Midbrain (tissue), 1 donor: ENCODE measurements at regions not wholly inside any gene's neighbourhood (a gene's known extent, or its start where the extent isn't known, plus 50 kb on each side); places are given as distances from the start of the nearest gene placed in this dataset.
A peak's percentile ranks its signal among the peaks of the same experiment; 100 is the strongest.

ENCODE experiments used
- DNase-seq: peaks from one replicate; lab custom pipeline; 2025; lab: John Stamatoyannopoulos, UW

DNA sequence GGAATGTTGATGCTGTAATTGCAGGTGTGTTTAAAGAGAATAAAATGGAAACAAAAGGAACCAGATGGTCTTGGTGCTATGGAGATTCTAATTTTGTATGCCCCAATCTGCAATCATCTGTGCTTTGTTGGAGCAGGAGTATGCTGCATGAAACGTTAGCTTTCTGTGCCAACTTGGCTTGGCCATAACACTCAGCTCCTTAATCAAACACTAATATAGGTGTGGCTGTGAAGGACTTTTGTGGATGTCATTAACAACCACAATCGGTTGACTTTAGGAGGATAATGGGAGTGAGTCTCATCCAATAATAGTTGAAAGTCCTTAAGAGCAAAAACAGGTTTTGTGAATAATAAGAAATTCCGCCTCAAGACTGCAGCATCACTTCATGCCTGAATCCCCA, 399.2 kb downstream of the NLGN4X start:
- no peak for DNase-seq

GRCh38 chrX:5829060-5829459, 399.6 kb downstream of the NLGN4X start:
- DNase-seq, result no peak

GRCh38 chrX:5823903-5824302, 404.8 kb downstream of the NLGN4X start:
- DNase-seq, result peak; percentile 1

DNA sequence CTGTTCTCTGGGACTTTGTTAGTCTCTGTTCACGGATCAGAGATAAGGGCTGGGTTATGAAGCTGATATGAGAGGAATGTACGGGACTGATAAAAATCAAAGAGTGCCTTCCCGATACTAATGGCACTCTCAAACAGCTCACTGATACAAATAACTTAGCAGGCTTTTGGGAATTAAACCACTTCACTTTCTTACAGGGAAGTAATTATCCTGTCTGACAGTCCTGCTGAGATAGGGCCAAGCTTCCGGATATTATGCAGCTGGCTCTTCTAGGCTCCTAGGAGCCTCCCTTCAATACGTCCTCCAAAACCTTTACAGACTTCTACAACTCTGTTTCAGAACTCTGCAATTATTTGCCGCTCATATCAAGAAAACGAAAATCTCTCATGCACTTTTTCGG, 418.0 kb downstream of the NLGN4X start:
- no peak for DNase-seq

DNA sequence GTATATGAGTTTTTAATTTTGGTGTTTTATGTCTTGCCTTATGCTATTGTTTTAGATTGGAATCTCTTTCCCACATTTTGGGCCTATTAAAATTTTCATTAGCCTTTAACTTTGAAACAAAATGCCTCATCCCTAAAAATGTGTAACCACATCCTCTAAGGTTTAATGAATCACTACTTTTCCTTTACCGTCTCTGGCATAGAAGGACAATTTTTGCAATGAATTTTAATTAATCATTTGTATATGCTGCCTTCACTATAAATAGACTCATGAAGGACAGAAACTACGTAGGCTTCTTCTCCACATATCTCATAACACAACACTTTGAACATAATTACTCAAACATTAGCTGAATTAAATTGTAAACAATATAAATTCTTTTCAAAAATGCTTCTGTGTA, 421.5 kb downstream of the NLGN4X start:
- DNase-seq, result no peak

DNA sequence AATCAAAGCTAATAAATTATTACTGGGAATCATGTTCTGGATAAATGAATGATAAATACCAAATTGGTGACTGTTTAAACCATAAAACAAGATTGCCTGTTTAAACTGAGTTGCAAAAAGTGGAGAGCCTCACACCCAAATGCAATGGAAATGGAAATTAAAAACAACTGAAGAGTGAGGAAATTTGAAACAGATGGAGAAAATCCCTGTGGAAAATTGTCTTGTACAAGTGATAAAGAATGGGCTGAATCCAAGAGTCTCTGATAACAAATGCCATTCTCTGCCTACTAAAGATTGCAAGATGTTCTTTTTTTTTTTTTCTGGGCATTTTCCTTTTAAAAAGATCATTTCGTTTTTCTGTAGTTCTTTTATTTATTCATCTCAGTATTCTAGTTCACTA, 426.3 kb downstream of the NLGN4X start:
- no peak for DNase-seq

- no peak for DNase-seq
Observed at GRCh38 chrX:5791721-5792120, 436.9 kb downstream of the NLGN4X start.

DNA sequence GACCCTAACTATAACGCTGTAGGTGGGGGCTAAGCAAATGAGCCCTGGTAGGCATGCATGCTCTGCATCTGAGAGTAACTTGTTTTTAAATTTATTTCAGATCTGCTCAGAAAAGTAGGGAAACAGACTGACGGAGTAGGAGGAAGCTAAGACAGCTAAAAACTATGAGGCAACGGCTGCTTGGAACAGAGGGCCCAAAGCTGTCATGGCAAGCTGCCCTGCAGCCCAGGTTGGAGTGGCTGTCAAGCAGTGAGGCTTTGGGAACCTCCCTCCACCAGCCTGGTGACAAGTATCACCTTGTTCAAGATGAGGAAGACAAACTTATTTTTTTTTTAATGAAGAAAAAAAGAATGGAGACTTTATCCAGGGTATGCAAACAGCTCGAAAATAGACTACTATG, 439.8 kb downstream of the NLGN4X start:
- no peak for DNase-seq

DNA sequence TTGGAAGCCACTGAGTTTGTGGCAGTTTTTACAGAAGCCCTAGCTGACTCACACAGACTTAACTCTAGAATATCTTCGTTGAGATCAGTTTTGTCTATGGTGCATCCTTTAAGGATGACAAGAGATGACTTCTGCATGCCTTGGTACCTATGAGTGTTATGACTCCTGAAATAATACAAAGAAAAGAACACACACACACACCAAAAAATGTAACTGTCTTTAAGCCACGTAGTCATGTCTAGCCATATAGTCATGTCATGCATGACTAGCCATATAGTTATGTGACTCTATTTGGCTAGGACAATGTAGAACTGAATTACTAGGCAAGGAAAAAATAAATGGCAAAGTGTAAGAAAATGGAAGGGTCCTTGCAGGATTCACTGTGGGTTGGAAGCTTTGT, 447.8 kb downstream of the NLGN4X start:
- DNase-seq, result no peak

DNA sequence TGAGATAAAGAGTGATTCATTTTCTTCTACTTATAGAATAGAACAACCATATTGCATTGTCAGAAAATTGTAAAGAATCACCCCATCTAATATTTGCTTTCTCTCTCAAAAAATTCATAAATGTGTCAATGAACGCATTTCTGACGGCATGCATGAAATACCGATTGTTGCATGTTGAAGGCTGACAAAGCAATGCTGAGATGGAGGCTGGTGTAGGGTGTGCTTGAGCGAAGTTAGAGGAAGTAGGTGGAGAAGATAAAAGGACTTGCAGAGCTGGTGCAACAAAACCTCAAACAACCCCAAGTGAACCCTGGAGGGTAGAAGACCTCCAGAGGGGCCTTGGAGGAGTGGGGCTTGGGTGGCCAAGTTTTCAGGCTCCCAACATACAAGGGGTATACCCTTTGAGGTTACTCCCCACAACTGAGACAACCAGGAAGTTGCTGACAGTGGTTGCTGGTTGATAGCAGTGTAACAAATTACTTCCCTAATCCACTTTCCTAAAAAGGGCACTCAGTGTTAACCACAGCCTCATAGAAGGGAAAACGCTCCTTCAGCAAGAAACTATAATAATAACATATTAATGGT, 452.7 kb downstream of the NLGN4X start:
- DNase-seq, result no peak

- no peak for DNase-seq
Observed at GRCh38 chrX:5774446-5774845, 454.2 kb downstream of the NLGN4X start.

DNA sequence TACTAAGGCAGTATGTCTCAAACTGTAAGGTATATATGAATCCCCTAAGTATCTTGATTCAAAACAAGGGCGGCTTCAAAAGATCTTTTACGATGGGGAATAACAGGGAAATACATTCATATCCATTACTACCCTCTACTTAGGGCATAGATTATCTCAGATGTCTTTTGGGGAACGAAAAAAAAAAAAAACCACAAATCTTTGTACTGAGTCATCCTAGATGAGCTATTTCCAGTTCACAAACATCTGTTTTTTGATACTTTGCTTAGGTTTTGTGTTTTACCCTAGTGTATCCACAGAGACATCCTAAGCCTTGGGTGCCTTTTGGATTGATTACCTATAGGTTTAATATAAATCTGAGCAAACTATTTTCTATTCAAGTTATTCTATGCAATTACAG, 457.2 kb downstream of the NLGN4X start:
- no peak for DNase-seq

- DNase-seq, result no peak
Observed at GRCh38 chrX:5756616-5757015, 472.1 kb downstream of the NLGN4X start.

DNA sequence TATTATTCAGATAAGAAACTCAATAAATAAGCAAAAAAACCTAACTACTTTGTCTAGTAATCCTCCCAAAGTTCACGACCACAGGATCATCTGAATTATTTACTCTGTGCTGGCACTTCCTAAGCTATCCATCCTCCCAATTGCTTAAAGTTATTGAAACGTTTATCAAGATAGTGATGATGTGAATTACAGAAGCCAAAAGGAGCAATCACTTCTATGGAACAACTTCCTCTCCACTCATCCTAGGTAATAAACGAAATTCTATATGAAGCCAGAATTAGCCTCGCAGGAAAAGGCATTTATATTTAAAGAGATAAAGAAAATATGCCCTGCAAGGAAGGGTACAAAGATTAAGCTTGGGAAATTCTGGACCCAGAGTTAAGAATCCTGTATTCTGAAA, 475.4 kb downstream of the NLGN4X start:
- DNase-seq, result no peak

DNA sequence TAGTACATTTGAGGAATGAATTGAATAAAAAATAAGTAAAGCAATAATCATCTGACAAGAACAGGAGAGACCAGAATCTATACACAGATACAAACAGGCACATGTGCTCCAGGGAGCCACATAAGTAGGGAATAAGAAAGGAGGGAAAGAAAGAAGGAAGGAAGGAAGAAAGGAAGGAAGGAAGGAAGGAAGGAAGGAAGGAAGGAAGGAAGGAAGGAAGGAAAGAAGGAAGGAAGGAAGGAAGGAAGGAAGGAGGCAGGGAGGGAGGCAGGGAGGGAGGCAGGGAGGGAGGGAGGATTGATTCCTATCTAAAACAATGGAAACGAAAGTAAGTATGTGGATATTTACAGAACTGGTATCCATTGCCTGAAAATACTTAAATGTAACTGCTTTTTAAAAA, 475.8 kb downstream of the NLGN4X start:
- DNase-seq, result no peak

- DNase-seq, result no peak
Observed at GRCh38 chrX:5748586-5749150, 480.0 kb downstream of the NLGN4X start.

DNA sequence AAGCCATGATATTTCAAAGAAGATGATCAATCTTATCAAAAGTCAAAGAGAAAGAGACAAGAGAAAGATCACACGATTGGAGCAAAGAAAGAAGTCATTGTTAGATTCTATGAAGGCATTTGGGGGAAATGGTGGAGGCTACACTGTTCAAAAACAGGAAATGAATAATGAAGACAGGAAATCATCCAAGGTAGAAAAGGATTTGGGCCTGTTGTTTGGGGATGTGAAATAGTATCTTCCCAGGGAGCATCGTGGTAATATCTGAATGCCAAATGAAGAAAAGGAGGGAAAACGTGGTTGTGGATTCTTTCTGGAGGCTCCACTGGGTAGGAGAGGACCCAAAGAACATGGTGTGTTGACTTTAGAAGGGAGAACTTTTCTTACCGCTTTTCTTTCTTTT, 482.4 kb downstream of the NLGN4X start:
- DNase-seq, result no peak

GRCh38 chrX:5733501-5733900, 495.2 kb downstream of the NLGN4X start:
- no peak for DNase-seq

DNA sequence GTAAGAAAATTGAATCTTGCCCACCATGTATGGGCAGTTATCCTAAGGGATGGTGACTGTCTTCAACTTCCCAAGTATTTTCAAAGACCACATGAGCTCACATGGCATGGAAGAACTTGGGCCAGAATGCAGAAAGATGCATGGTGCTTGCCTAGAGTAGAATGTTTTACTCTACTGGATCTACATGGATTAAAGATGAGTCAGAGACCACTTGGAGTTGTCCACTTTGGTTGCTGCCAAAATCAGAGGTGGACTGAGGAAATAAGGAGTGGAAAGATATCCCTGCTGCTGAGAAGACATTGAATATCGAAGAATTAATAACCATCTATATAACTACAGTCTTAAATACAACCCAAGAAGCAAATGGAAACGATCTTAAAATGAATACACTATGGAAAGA, 498.1 kb downstream of the NLGN4X start:
- no peak for DNase-seq

DNA sequence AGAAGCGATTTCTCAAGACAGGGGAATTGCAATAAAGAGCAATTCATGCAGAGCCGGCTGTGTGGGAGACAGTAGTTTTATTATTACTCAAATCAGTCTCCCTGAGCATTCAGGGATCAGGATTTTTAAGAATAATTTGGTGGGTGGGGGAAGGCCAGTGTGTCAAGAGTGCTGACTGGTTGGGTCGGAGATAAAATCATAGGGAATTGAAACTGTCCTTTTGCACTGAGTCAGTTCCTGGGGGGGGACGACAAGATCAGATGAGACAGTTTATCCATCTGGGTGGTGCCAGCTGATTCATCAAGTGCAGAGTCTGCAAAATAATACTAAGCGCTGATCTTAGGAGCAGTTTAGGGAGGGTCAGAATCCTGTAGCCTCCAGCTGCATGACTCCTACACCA, 502.4 kb downstream of the NLGN4X start:
- no peak for DNase-seq

GRCh38 chrX:5724123-5724522, 504.5 kb downstream of the NLGN4X start:
- DNase-seq, result no peak

GRCh38 chrX:5718651-5719050, 510.0 kb downstream of the NLGN4X start:
- no peak for DNase-seq

DNA sequence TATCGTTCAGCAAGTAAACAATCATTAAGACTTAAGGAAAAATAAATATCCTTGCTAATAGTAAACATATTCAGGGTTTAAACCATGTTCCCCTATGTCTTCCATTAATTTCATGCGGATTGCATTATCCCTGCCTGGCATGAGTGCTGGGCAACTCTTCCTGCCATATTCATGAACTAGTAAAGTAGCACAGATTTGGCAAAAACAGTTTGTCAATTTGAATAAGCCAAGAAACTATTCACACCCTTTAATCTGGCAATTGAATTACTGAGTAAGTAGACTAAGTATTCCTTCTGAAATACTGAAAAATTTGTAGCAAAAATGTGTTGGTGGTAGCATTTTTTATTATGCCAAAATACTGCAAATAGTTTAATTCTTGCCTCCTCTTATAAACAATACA, 512.0 kb downstream of the NLGN4X start:
- DNase-seq, result no peak

DNA sequence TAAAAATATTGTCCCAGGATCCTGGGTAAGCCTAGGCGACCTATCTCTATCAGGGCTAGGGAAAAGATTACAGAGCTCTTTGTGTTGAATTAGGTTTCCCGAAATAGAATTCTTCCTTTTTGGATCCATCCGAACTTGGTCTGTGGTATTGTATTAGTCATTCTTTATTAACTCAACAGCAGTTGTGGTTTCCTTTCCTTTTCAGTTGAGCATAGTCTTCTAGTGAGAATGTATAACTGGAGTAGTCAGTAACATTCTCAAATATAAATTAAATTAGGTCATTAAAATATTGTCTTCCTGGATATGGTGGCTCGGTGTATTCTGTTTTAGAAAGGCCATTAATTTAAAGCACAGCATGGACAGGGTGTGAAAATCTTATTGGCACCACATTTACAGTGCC, 520.4 kb downstream of the NLGN4X start:
- peak; percentile 38 for DNase-seq

GRCh38 chrX:5702890-5703289, 525.8 kb downstream of the NLGN4X start:
- DNase-seq, result no peak
